Activated naive CD4-positive, alpha-beta T cell treated with anti-CD3 and anti-CD28 coated beads, Interleukin-2, amount 50 U/mL, for 24 hours (primary cell): ENCODE measurements at regions not wholly inside any gene's neighbourhood (a gene's known extent, or its start where the extent isn't known, plus 50 kb on each side); places are given as distances from the start of the nearest gene placed in this dataset.

Experiments used
- H3K27ac Mint-ChIP-seq: one replicate; pipeline ENCODE4 v1.8.0; 2021; ENCODE audit warnings: mild to moderate bottlenecking, mixed read lengths
- H3K27me3 Mint-ChIP-seq: one replicate; pipeline ENCODE4 v1.8.0; 2021; ENCODE audit warnings: mixed read lengths
- H3K36me3 Mint-ChIP-seq: one replicate; pipeline ENCODE4 v1.8.0; 2021; ENCODE audit warnings: mixed read lengths
- H3K4me1 Mint-ChIP-seq: one replicate; pipeline ENCODE4 v1.8.0; 2021; ENCODE audit warnings: mixed read lengths
- H3K4me3 Mint-ChIP-seq: one replicate; pipeline ENCODE4 v1.8.0; 2021; ENCODE audit warnings: mild to moderate bottlenecking, mixed read lengths
- H3K9me3 Mint-ChIP-seq: one replicate; pipeline ENCODE4 v1.8.0; 2021; ENCODE audit warnings: mixed read lengths

- no peaks in the 10 kb centered on the region for H3K27me3 Mint-ChIP-seq
- no peaks in the 10 kb centered on the region for H3K9me3 Mint-ChIP-seq
- no peaks in the 10 kb centered on the region for H3K36me3 Mint-ChIP-seq
- H3K4me3 Mint-ChIP-seq, result no peak overlapping the region
- no peaks in the 10 kb centered on the region for H3K4me1 Mint-ChIP-seq
- no peak overlapping the region for H3K27ac Mint-ChIP-seq
These were observed 532.7 kb upstream of the CDH8 start for GRCh38 chr16:62568926-62569325.

- no peaks in the 10 kb centered on the region for H3K9me3 Mint-ChIP-seq
- no peaks in the 10 kb centered on the region for H3K4me1 Mint-ChIP-seq
- no peak overlapping the region for H3K27ac Mint-ChIP-seq
- H3K27me3 Mint-ChIP-seq, result no peaks in the 10 kb centered on the region
- H3K4me3 Mint-ChIP-seq, result no peak overlapping the region
- no peaks in the 10 kb centered on the region for H3K36me3 Mint-ChIP-seq
These were observed 529.5 kb upstream of the CDH8 start for GRCh38 chr16:62565706-62566105.

- Mint-ChIP-seq H3K27ac (no peak overlapping the region), H3K4me3 (no peak overlapping the region), H3K9me3 (no peaks in the 10 kb centered on the region), H3K4me1 (no peaks in the 10 kb centered on the region), H3K27me3 (no peaks in the 10 kb centered on the region), H3K36me3 (no peaks in the 10 kb centered on the region)
These were observed 528.1 kb upstream of the CDH8 start for GRCh38 chr16:62564291-62564690.

GRCh38 chr16:62562121-62562520 lies 525.9 kb upstream of the CDH8 start:
- no peaks in the 10 kb centered on the region for H3K36me3 Mint-ChIP-seq
- H3K27me3 Mint-ChIP-seq, result no peaks in the 10 kb centered on the region
- H3K4me1 Mint-ChIP-seq, result no peaks in the 10 kb centered on the region
- H3K9me3 Mint-ChIP-seq, result no peaks in the 10 kb centered on the region
- no peak overlapping the region for H3K27ac Mint-ChIP-seq
- H3K4me3 Mint-ChIP-seq, result no peak overlapping the region

GRCh38 chr16:62549875-62550274 lies 513.6 kb upstream of the CDH8 start:
- no peaks in the 10 kb centered on the region for H3K27me3 Mint-ChIP-seq
- no peak overlapping the region for H3K4me3 Mint-ChIP-seq
- H3K27ac Mint-ChIP-seq, result no peak overlapping the region
- H3K4me1 Mint-ChIP-seq, result no peaks in the 10 kb centered on the region
- no peaks in the 10 kb centered on the region for H3K36me3 Mint-ChIP-seq
- peaks cover 17% of the 10 kb centered on the region for H3K9me3 Mint-ChIP-seq

- Mint-ChIP-seq H3K4me3 (no peak overlapping the region), H3K9me3 (peaks cover 18% of the 10 kb centered on the region), H3K27ac (peak overlapping the region; percentile 21), H3K36me3 (no peaks in the 10 kb centered on the region), H3K27me3 (no peaks in the 10 kb centered on the region), H3K4me1 (no peaks in the 10 kb centered on the region)
These were observed 511.9 kb upstream of the CDH8 start for GRCh38 chr16:62548095-62548494.

- no peaks in the 10 kb centered on the region for H3K36me3 Mint-ChIP-seq
- H3K4me3 Mint-ChIP-seq, result no peak overlapping the region
These were observed 510.5 kb upstream of the CDH8 start for GRCh38 chr16:62546701-62547100.

GRCh38 chr16:62545039-62545438 lies 508.8 kb upstream of the CDH8 start:
- H3K9me3 Mint-ChIP-seq, result peaks cover 22% of the 10 kb centered on the region
- no peaks in the 10 kb centered on the region for H3K27me3 Mint-ChIP-seq
- H3K4me1 Mint-ChIP-seq, result no peaks in the 10 kb centered on the region
- no peak overlapping the region for H3K4me3 Mint-ChIP-seq
- no peaks in the 10 kb centered on the region for H3K36me3 Mint-ChIP-seq
- no peak overlapping the region for H3K27ac Mint-ChIP-seq

More at GRCh38 chr16:62546701-62547100, 510.5 kb upstream of the CDH8 start:
- no peaks in the 10 kb centered on the region for H3K4me1 Mint-ChIP-seq
- H3K9me3 Mint-ChIP-seq, result peaks cover 22% of the 10 kb centered on the region
- no peaks in the 10 kb centered on the region for H3K27me3 Mint-ChIP-seq
- no peak overlapping the region for H3K27ac Mint-ChIP-seq

GRCh38 chr16:62543516-62543915 lies 507.3 kb upstream of the CDH8 start:
- Mint-ChIP-seq H3K9me3 (peaks cover 11% of the 10 kb centered on the region), H3K4me1 (no peaks in the 10 kb centered on the region), H3K4me3 (no peak overlapping the region), H3K27me3 (no peaks in the 10 kb centered on the region), H3K27ac (no peak overlapping the region), H3K36me3 (no peaks in the 10 kb centered on the region)

- Mint-ChIP-seq H3K27me3 (no peaks in the 10 kb centered on the region), H3K36me3 (no peaks in the 10 kb centered on the region), H3K4me3 (no peak overlapping the region), H3K27ac (no peak overlapping the region), H3K4me1 (no peaks in the 10 kb centered on the region), H3K9me3 (peaks cover 11% of the 10 kb centered on the region)
These were observed 503.4 kb upstream of the CDH8 start for GRCh38 chr16:62539657-62540056.

GRCh38 chr16:62530426-62530825 lies 494.2 kb upstream of the CDH8 start:
- H3K27me3 Mint-ChIP-seq, result no peaks in the 10 kb centered on the region
- peaks cover 23% of the 10 kb centered on the region for H3K9me3 Mint-ChIP-seq
- H3K27ac Mint-ChIP-seq, result no peak overlapping the region
- no peaks in the 10 kb centered on the region for H3K36me3 Mint-ChIP-seq
- no peak overlapping the region for H3K4me3 Mint-ChIP-seq
- H3K4me1 Mint-ChIP-seq, result no peaks in the 10 kb centered on the region

- H3K27me3 Mint-ChIP-seq, result no peaks in the 10 kb centered on the region
- no peak overlapping the region for H3K27ac Mint-ChIP-seq
- H3K9me3 Mint-ChIP-seq, result peaks cover 10% of the 10 kb centered on the region
- no peaks in the 10 kb centered on the region for H3K4me1 Mint-ChIP-seq
- H3K36me3 Mint-ChIP-seq, result no peaks in the 10 kb centered on the region
- H3K4me3 Mint-ChIP-seq, result no peak overlapping the region
These were observed 479.8 kb upstream of the CDH8 start for GRCh38 chr16:62516001-62516400.

- Mint-ChIP-seq H3K36me3 (no peaks in the 10 kb centered on the region), H3K27ac (no peak overlapping the region), H3K9me3 (peaks cover 15% of the 10 kb centered on the region), H3K27me3 (no peaks in the 10 kb centered on the region), H3K4me3 (no peak overlapping the region), H3K4me1 (no peaks in the 10 kb centered on the region)
These were observed 466.8 kb upstream of the CDH8 start for GRCh38 chr16:62503073-62503472.

- Mint-ChIP-seq H3K36me3 (no peaks in the 10 kb centered on the region), H3K27ac (no peak overlapping the region), H3K4me1 (no peaks in the 10 kb centered on the region), H3K9me3 (no peaks in the 10 kb centered on the region), H3K27me3 (no peaks in the 10 kb centered on the region), H3K4me3 (no peak overlapping the region)
These were observed 442.7 kb upstream of the CDH8 start for GRCh38 chr16:62478903-62479458.

GRCh38 chr16:62477796-62478195 lies 441.6 kb upstream of the CDH8 start:
- Mint-ChIP-seq H3K4me3 (no peak overlapping the region), H3K9me3 (peaks cover 6% of the 10 kb centered on the region), H3K27me3 (no peaks in the 10 kb centered on the region), H3K27ac (no peak overlapping the region), H3K36me3 (no peaks in the 10 kb centered on the region), H3K4me1 (no peaks in the 10 kb centered on the region)

GRCh38 chr16:62475573-62475972 lies 439.3 kb upstream of the CDH8 start:
- Mint-ChIP-seq H3K27ac (no peak overlapping the region), H3K9me3 (peaks cover 17% of the 10 kb centered on the region), H3K4me1 (no peaks in the 10 kb centered on the region), H3K36me3 (no peaks in the 10 kb centered on the region), H3K4me3 (no peak overlapping the region), H3K27me3 (no peaks in the 10 kb centered on the region)

GRCh38 chr16:62462971-62463370 lies 426.7 kb upstream of the CDH8 start:
- Mint-ChIP-seq H3K4me3 (no peak overlapping the region), H3K27ac (no peak overlapping the region), H3K9me3 (peaks cover 16% of the 10 kb centered on the region), H3K4me1 (no peaks in the 10 kb centered on the region), H3K27me3 (no peaks in the 10 kb centered on the region), H3K36me3 (no peaks in the 10 kb centered on the region)
